ENCODE measurements at regions not wholly inside any gene's neighbourhood (a gene's known extent, or its start where the extent isn't known, plus 50 kb on each side); places are given as distances from the start of the nearest gene placed in this dataset.

DNA sequence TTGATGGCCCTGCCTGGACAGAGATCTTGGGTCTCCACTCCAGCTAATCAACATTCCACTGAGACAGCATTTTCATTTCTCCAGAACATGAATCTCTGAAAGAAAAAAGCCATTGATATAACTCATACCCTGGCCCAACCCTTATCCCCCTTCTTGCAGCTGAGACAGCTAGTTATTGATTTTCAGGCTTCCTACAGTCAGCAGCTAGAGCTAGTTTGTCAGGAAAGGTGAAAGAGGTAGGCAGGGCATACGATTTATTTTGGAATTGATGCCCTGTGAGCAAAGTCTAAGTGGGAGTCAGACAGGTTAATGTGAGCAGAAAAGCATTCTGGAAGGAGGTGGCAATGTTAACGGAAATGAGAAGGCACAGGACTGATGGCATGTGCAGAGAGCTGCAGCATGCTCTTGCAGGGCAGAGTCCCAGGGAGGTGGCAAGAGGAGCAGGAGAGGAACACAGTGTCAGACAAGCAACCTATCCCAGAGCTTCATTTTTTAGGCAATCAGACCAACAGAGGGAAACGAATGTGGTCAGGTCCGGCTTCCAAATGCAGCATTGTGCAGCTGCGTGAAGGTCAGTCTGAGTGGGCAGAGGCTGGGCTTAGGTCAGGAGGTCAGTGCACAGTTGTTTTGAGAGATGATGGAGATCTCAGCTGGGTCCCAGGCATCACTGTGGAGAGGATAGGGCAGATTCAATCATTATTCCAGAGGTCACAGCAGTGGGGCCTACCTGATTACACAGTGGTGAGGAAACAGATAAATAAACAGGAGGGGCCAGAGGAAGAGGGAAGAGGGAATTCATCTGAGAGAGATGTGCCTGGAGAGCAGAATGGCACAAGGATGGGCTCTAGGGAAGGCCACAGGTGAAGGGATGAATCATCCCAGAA lies 134.8 kb downstream of the CMPK2 start:
- no peak for TF ChIP-seq CTCF (conservative IDR thresholded peaks at IDR 0.05)
- TF ChIP-seq ZFX (IDR thresholded peaks at IDR 0.05), result no peak
